ENCODE measurements at regions not wholly inside any gene's neighbourhood (a gene's known extent, or its start where the extent isn't known, plus 50 kb on each side); places are given as distances from the start of the nearest gene placed in this dataset.

- TF ChIP-seq ELF4 (CRISPR knock-in tag; IDR thresholded peaks at IDR 0.05; ENCODE audit: low read depth), result no peak
- TF ChIP-seq, protein P1, sequence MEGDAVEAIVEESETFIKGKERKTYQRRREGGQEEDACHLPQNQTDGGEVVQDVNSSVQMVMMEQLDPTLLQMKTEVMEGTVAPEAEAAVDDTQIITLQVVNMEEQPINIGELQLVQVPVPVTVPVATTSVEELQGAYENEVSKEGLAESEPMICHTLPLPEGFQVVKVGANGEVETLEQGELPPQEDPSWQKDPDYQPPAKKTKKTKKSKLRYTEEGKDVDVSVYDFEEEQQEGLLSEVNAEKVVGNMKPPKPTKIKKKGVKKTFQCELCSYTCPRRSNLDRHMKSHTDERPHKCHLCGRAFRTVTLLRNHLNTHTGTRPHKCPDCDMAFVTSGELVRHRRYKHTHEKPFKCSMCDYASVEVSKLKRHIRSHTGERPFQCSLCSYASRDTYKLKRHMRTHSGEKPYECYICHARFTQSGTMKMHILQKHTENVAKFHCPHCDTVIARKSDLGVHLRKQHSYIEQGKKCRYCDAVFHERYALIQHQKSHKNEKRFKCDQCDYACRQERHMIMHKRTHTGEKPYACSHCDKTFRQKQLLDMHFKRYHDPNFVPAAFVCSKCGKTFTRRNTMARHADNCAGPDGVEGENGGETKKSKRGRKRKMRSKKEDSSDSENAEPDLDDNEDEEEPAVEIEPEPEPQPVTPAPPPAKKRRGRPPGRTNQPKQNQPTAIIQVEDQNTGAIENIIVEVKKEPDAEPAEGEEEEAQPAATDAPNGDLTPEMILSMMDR (IDR thresholded peaks at IDR 0.05), result no peak
- TF ChIP-seq, protein P2, sequence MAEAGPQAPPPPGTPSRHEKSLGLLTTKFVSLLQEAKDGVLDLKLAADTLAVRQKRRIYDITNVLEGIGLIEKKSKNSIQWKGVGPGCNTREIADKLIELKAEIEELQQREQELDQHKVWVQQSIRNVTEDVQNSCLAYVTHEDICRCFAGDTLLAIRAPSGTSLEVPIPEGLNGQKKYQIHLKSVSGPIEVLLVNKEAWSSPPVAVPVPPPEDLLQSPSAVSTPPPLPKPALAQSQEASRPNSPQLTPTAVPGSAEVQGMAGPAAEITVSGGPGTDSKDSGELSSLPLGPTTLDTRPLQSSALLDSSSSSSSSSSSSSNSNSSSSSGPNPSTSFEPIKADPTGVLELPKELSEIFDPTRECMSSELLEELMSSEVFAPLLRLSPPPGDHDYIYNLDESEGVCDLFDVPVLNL (CRISPR knock-in tag; IDR thresholded peaks at IDR 0.05; ENCODE audit: borderline replicate concordance, low read depth), result no peak
- no peak for TF ChIP-seq ZNF121 (CRISPR knock-in tag; IDR thresholded peaks at IDR 0.05)
- no peak for TF ChIP-seq TEAD4 (CRISPR knock-in tag; IDR thresholded peaks at IDR 0.05)
- TF ChIP-seq, protein P3, sequence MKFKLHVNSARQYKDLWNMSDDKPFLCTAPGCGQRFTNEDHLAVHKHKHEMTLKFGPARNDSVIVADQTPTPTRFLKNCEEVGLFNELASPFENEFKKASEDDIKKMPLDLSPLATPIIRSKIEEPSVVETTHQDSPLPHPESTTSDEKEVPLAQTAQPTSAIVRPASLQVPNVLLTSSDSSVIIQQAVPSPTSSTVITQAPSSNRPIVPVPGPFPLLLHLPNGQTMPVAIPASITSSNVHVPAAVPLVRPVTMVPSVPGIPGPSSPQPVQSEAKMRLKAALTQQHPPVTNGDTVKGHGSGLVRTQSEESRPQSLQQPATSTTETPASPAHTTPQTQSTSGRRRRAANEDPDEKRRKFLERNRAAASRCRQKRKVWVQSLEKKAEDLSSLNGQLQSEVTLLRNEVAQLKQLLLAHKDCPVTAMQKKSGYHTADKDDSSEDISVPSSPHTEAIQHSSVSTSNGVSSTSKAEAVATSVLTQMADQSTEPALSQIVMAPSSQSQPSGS (CRISPR knock-in tag; IDR thresholded peaks at IDR 0.05; ENCODE audit: borderline replicate concordance, low read depth), result no peak
- TF ChIP-seq ZNF396 (CRISPR knock-in tag; IDR thresholded peaks at IDR 0.05; ENCODE audit: borderline replicate concordance), result no peak
- TF ChIP-seq, protein P4, sequence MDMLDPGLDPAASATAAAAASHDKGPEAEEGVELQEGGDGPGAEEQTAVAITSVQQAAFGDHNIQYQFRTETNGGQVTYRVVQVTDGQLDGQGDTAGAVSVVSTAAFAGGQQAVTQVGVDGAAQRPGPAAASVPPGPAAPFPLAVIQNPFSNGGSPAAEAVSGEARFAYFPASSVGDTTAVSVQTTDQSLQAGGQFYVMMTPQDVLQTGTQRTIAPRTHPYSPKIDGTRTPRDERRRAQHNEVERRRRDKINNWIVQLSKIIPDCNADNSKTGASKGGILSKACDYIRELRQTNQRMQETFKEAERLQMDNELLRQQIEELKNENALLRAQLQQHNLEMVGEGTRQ (CRISPR knock-in tag; IDR thresholded peaks at IDR 0.05), result no peak
- TF ChIP-seq ZNF317 (CRISPR knock-in tag; IDR thresholded peaks at IDR 0.05; ENCODE audit: borderline replicate concordance, low read depth), result no peak
- no peak for TF ChIP-seq IRF2 (CRISPR knock-in tag; IDR thresholded peaks at IDR 0.05; ENCODE audit: borderline replicate concordance, low read depth)
- no peak for TF ChIP-seq HMGXB4 (CRISPR knock-in tag; IDR thresholded peaks at IDR 0.05)
- TF ChIP-seq ZNF232 (CRISPR knock-in tag; IDR thresholded peaks at IDR 0.05), result no peak
- TF ChIP-seq AR (CRISPR knock-in tag; IDR thresholded peaks at IDR 0.05), result no peak
- TF ChIP-seq NR3C1 (CRISPR knock-in tag; conservative IDR thresholded peaks at IDR 0.05; ENCODE audit: low read depth), result no peak
Measured at GRCh38 chr17:37815536-37815935, 70.7 kb upstream of the HNF1B start.
